ENCODE measurements at regions not wholly inside any gene's neighbourhood (a gene's known extent, or its start where the extent isn't known, plus 50 kb on each side); places are given as distances from the start of the nearest gene placed in this dataset.

- no peak for DNase-seq
These were observed 115.2 kb upstream of the KLHL29 start for GRCh38 chr2:23269747-23270146.

DNA sequence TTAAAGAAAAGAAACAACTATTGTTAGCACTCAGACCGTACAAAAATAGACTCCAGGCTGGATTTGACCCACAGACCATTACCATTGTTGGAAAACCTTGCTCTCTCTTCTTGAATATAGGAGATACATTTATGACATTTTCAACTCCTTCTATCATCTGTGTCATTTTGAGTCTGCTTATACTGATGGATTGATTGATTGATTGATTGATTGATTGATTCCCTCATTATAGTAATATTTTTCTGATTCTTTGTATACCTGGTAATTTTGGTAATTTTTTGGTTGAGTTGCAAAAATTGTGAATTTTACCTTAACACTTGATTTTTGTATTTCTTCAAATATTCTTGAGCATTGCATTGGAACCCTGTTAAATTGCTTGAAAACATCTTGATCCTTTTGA is 114.2 kb upstream of the KLHL29 start:
- no peak for DNase-seq

- DNase-seq, result no peak
These were observed 113.7 kb upstream of the KLHL29 start for GRCh38 chr2:23271230-23271629.

GRCh38 chr2:23273786-23274185 is 111.2 kb upstream of the KLHL29 start:
- DNase-seq, result no peak

DNA sequence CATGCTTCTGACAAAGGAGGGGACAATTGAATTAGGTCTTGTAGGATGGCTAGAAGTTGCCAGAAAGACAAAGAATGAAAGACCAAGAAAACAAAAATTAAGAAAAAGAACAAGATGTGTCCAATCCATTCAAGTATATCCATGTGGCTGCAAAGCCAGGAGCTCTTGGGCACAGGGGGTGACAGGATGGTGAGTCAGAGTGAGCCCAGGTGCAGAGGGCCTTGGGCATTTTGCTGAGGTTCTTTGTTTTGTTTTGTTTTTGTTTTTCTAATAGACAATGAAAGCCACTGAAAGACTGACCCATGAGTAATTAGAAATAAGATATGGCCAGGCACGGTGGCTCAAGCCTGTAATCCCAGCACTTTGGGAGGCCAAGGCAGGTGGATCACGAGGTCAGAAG is 104.6 kb upstream of the KLHL29 start:
- no peak for DNase-seq

DNA sequence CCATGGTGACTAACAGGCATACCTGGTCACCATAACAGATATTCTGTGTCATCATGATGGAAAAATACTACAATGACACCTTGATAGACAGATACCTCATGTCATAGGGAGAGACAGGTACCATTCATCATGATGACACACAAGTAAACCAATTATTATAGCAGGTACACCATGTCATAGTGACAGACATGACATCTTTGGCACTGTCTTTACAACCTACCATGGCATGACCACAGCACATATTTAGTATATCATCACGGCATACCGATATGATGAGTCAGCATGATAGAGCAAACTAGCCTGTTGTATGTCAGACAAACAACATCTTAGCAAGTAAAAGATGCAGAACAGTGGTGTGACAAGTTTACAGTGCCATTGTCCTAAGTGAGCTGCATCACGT is 101.3 kb upstream of the KLHL29 start:
- no peak for DNase-seq

GRCh38 chr2:23285091-23285800 is 99.7 kb upstream of the KLHL29 start:
- DNase-seq, result no peak

DNA sequence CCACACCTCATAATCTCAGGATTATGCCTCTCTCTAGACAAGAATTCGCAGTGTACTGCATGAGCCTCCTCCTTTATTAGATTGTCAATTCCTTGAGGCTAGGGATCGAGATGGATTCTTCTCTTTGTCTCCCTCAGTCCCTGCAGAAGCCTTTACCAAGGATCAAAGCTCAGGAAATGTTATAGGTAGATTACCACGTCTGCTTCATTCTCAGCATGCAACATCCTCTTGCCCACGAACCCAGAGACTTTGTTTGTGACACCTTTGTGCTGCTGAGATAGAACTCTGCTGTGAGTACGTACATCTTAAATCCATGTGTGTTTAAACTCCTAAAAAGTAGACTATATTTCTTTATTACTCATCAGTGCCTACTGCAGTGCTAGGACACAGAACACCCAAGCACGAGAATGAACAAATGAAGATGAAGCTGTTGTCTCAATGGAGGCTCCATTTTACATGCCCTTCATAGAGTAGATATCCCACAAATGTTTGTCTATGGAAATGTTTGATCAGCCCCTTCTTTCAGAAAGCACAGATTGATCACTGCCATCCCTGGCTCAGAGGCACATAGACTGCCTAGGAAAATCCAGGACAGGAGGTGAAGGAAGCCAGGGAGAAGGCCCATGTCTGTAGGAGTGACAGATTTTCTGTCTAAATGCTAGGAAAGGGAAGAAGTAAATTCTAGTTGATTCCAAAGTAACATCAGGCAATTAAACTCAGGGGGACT is 98.8 kb upstream of the KLHL29 start:
- DNase-seq, result no peak

GRCh38 chr2:23286758-23287704 is 97.9 kb upstream of the KLHL29 start:
- peak; percentile 75 for DNase-seq

DNA sequence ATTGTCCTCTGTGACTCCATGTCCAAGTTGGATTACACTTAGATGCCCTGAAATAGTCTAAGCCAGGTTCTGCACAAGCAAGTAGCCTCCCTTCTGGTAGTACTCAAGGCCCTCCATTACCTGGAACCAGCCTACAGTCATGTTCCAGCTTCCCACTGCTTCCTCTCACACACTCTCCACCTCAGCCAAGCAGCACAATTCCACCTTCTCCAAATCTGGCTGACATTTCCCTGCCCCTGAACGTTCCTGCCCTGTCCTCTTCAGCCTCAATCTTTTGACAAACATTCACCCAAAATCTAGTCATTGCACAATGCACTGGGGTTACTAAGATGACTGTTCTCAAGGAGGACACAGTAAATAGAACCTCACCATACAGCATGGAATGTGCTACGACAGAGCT is 95.3 kb upstream of the KLHL29 start:
- no peak for DNase-seq

- DNase-seq, result peak; percentile 34
These were observed 93.7 kb upstream of the KLHL29 start for GRCh38 chr2:23291239-23291638.

- no peak for DNase-seq
These were observed 93.0 kb upstream of the KLHL29 start for GRCh38 chr2:23292024-23292423.

DNA sequence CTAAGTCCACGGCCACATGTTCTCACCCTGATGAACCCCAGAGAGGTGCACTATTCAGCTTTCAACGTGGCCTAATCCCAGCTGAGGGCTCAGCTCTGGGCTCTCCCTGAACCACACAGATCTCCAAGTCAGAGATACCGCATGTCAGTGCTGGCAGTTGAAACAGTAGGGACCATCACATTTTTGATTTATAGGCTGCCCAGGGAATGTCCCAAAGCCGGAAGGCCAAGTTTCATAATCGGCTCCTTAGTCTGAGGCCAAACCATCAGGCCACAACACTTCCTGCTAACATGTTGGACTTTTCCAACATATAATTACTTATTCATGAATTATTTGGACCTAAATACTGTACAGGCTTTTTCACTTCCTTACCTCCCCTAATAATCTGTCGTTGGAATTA is 91.9 kb upstream of the KLHL29 start:
- no peak for DNase-seq

DNA sequence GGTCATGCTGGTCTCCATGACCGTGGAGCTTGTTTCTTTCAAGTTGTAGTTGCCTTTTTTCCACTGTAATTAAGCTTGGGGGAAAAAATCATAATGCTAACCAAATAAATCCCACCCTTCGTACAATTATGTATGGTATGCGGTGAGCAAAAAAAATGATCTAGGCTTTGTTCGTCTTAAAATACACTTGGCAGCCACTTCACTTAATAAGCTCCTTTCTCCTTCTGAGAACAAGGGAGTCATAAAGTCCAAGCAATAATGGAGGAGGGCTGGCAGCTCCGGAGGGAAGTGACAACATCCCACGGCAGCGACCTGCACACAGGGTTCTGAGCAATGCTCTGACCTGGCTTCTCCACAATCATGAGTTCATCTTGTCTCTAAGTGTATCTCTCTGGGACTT is 91.2 kb upstream of the KLHL29 start:
- peak; percentile 24 for DNase-seq

DNA sequence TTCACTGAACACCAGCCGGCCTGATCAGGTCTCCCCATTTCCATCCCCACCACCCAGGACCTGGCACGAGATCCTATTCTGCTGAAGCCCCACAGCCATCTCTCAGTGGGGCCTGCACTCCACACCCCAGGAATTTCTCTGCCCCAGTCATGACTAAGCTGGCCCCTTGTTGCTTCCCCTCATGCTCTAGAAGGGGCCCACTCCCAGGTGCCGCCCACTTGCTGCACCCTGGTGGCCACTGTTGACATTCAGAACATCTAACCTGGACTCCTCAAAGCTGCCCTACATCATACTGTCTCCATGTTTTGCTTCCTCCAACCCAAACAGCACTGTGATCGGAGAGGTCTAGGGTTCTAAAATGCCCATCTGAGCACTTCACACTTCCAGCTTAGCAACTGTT is 90.7 kb upstream of the KLHL29 start:
- DNase-seq, result no peak

GRCh38 chr2:23296691-23297090 is 88.3 kb upstream of the KLHL29 start:
- no peak for DNase-seq

DNA sequence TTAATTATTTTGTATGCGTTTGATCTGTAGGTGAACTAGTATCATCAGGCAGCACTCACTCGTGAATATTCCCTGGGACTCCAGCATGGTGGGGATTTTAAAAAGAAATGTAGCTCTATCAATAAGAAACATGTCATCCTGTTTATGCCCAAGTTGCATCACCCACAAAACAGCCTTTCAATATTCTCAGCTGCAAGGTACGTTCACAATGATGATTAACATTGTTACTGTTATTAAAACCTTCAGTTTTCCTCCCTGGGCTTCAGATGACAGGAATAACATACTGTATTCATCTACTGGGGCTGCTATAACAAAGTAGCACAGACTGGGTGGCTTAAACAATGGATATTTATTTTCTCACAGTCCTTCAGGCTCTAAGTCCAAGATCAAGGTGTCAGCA is 87.9 kb upstream of the KLHL29 start:
- DNase-seq, result no peak

GRCh38 chr2:23298551-23298950 is 86.4 kb upstream of the KLHL29 start:
- DNase-seq, result no peak

- DNase-seq, result no peak
These were observed 85.3 kb upstream of the KLHL29 start for GRCh38 chr2:23299476-23300195.

GRCh38 chr2:23301136-23301535 is 83.8 kb upstream of the KLHL29 start:
- no peak for DNase-seq

DNA sequence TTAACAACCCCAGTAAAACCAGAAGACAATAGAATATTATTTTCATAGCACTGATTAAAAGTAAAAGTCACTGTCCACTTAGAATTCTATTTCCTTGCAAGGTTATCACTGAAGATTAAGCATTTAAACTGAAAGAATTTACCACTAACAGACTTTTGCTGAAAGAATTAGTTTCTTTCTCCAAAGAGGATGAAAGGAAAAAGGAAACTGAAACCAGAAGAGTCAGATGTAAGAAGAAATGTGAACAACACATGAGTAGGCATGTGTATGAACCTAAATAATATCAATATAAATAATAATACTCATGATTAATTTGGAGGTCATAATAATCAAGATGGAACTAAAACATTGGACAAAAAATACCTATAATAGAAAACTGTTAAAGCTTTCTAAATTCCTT is 82.4 kb upstream of the KLHL29 start:
- DNase-seq, result no peak

DNA sequence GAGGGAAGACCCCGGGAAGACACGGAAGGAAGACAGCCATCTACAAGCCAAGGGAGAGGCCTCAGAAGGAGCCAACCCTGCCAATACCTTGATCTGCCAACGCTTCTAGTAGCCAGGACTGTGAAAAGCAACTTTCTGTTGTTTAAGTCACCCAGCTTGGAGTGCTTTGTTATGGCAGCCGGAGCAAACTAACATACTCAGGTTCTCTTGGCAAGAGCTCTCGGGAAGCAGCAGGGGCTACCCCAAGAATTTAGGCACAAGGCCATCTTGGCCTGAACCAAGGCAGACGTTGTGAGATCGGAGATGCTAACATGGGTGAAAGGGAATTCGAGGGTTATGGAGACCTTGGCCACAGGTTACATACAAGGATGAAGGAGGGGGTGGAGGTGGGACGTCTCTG is 78.6 kb upstream of the KLHL29 start:
- DNase-seq, result no peak

Data from tongue (tissue), 1 donor.